ENCODE measurements at regions not wholly inside any gene's neighbourhood (a gene's known extent, or its start where the extent isn't known, plus 50 kb on each side); places are given as distances from the start of the nearest gene placed in this dataset.

GRCh38 chr16:13376174-13376573, 474.8 kb downstream of the SHISA9 start:
- H3K9me3 ChIP-seq (ENCODE audit: control insufficient read depth in 4 of 4, low read length in 3 of 4), result no peaks in the 10 kb centered on the region
- 84% methylated on average over 1 of the region's 1 CpG for WGBS
- DNase-seq (ENCODE audit: low spot score), result no peak
- H3K27me3 ChIP-seq (ENCODE audit: control insufficient read depth in 4 of 4, insufficient read depth in 4 of 4, low read length in 3 of 4), result no peaks in the 10 kb centered on the region
- H3K36me3 ChIP-seq (ENCODE audit: control insufficient read depth in 4 of 4, insufficient read depth in 3 of 4, low read depth in 1 of 4, low read length in 3 of 4), result peaks cover 0 to 13% (median 4%) of the 10 kb centered on the region in 4 donors
- no peak for TF ChIP-seq SP1 (IDR thresholded peaks at IDR 0.05)
- TF ChIP-seq, protein P1, sequence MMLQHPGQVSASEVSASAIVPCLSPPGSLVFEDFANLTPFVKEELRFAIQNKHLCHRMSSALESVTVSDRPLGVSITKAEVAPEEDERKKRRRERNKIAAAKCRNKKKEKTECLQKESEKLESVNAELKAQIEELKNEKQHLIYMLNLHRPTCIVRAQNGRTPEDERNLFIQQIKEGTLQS (IDR thresholded peaks at IDR 0.05), result no peak
- no peak for TF ChIP-seq EGR1 (IDR thresholded peaks at IDR 0.05; ENCODE audit: low read depth in 2 of 2)
- TF ChIP-seq GABPA (IDR thresholded peaks at IDR 0.05 in 1 of 2, conservative IDR thresholded peaks at IDR 0.05 in 1 of 2), result no peak
- no peak for TF ChIP-seq FOXA1 (IDR thresholded peaks at IDR 0.05)
- no peak for TF ChIP-seq RAD21 (IDR thresholded peaks at IDR 0.05)
- TF ChIP-seq, protein P2, sequence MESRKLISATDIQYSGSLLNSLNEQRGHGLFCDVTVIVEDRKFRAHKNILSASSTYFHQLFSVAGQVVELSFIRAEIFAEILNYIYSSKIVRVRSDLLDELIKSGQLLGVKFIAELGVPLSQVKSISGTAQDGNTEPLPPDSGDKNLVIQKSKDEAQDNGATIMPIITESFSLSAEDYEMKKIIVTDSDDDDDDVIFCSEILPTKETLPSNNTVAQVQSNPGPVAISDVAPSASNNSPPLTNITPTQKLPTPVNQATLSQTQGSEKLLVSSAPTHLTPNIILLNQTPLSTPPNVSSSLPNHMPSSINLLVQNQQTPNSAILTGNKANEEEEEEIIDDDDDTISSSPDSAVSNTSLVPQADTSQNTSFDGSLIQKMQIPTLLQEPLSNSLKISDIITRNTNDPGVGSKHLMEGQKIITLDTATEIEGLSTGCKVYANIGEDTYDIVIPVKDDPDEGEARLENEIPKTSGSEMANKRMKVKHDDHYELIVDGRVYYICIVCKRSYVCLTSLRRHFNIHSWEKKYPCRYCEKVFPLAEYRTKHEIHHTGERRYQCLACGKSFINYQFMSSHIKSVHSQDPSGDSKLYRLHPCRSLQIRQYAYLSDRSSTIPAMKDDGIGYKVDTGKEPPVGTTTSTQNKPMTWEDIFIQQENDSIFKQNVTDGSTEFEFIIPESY (IDR thresholded peaks at IDR 0.05), result no peak
- no peak for TF ChIP-seq YY1 (IDR thresholded peaks at IDR 0.05)
- TF ChIP-seq HNF4G (IDR thresholded peaks at IDR 0.05), result no peak
- no peak overlapping the region for H3K4me3 ChIP-seq (ENCODE audit: low read depth in 1 of 3, low read length in 3 of 3)
- H3K9ac ChIP-seq (ENCODE audit: low read depth in 1 of 2, low read length in 2 of 2), result no peak overlapping the region
- H3K27ac ChIP-seq (ENCODE audit: low read depth in 1 of 2, low read length in 2 of 2), result no peak overlapping the region
- H3K4me1 ChIP-seq (ENCODE audit: control insufficient read depth in 4 of 4, insufficient read depth in 4 of 4, low read length in 3 of 4), result no peaks in the 10 kb centered on the region

DNA sequence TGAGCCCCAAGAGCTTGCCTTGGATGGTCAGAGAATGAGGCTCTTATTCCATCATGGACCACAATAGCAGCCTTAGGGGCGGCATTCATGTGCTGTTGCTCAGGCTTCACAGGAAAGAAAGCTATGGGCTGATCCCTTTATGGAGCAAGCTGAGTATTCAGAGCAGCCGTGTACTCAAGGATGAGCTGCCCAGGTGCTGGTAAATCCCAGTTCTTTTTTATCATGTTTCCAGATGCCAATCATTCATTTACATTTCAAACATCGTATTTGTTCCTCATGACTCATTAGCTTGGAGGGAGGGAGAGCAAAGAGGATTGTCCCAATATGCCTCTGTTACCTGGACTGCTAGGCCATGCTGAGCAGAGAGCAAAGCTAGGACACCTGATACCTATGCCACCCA, 475.7 kb downstream of the SHISA9 start:
- H3K4me3 ChIP-seq (ENCODE audit: low read depth in 1 of 3, low read length in 3 of 3), result no peak overlapping the region
- no peak for TF ChIP-seq YY1 (IDR thresholded peaks at IDR 0.05)
- TF ChIP-seq CTCF (IDR thresholded peaks at IDR 0.05; ENCODE audit: low read depth, low read length, missing input control), result no peak
- no peak for TF ChIP-seq TAF1 (conservative IDR thresholded peaks at IDR 0.05)
- TF ChIP-seq, protein P2 (IDR thresholded peaks at IDR 0.05), result no peak
- TF ChIP-seq, protein P3, sequence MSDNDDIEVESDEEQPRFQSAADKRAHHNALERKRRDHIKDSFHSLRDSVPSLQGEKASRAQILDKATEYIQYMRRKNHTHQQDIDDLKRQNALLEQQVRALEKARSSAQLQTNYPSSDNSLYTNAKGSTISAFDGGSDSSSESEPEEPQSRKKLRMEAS (IDR thresholded peaks at IDR 0.05), result no peak
- no peak for TF ChIP-seq EGR1 (IDR thresholded peaks at IDR 0.05; ENCODE audit: low read depth in 2 of 2)
- no peak for TF ChIP-seq FOXA2 (IDR thresholded peaks at IDR 0.05)
- TF ChIP-seq SP1 (IDR thresholded peaks at IDR 0.05), result no peak
- no peak for TF ChIP-seq NR2F2 (IDR thresholded peaks at IDR 0.05)
- TF ChIP-seq GABPA (IDR thresholded peaks at IDR 0.05 in 1 of 2, conservative IDR thresholded peaks at IDR 0.05 in 1 of 2), result no peak
- TF ChIP-seq, protein P1 (IDR thresholded peaks at IDR 0.05), result no peak
- no peak for TF ChIP-seq JUND (IDR thresholded peaks at IDR 0.05)
- TF ChIP-seq REST (IDR thresholded peaks at IDR 0.05), result no peak
- TF ChIP-seq RXRA (IDR thresholded peaks at IDR 0.05), result no peak
- TF ChIP-seq FOXA1 (IDR thresholded peaks at IDR 0.05), result no peak
- H3K27me3 ChIP-seq (ENCODE audit: control insufficient read depth in 4 of 4, insufficient read depth in 4 of 4, low read length in 3 of 4), result no peaks in the 10 kb centered on the region
- H3K36me3 ChIP-seq (ENCODE audit: control insufficient read depth in 4 of 4, insufficient read depth in 3 of 4, low read depth in 1 of 4, low read length in 3 of 4), result peaks cover 0 to 8% (median 1%) of the 10 kb centered on the region in 4 donors
- no peak overlapping the region for H3K27ac ChIP-seq (ENCODE audit: low read depth in 1 of 2, low read length in 2 of 2)
- H3K9ac ChIP-seq (ENCODE audit: low read depth in 1 of 2, low read length in 2 of 2), result no peak overlapping the region
- H3K4me1 ChIP-seq (ENCODE audit: control insufficient read depth in 4 of 4, insufficient read depth in 4 of 4, low read length in 3 of 4), result no peaks in the 10 kb centered on the region
- DNase-seq (ENCODE audit: low spot score), result no peak
- H3K9me3 ChIP-seq (ENCODE audit: control insufficient read depth in 4 of 4, low read length in 3 of 4), result no peaks in the 10 kb centered on the region
- WGBS, result 90% methylated on average over 3 of the region's 3 CpGs

All from liver (tissue), 8 donors.